Panc1 (cell line): ENCODE measurements at regions not wholly inside any gene's neighbourhood (a gene's known extent, or its start where the extent isn't known, plus 50 kb on each side); places are given as distances from the start of the nearest gene placed in this dataset.

Experiments used
- ATAC-seq: fragments of 200-7000 bp; cut with Tn5 transposase; 2 replicates; pipeline ENCODE4 v1.9.1; 2020; ENCODE audit warnings: mild to moderate bottlenecking, moderate library complexity
- BruUV-seq: library from RNA; stranded (reverse); fragments of 400-500 nt; replicated peaks from 2 replicates; lab custom pipeline; 2021; lab: Mats Ljungman, UMichigan
- CTCF ChIA-PET: fragments of 300-600 bp; sonication (Branson Sonifier 250); formaldehyde crosslinking; loops from one replicate; lab custom pipeline; 2022; ENCODE audit warnings: antibody characterized with exemption; lab: Charles Lee
- POLR2A ChIA-PET: fragments of 300-600 bp; sonication (Branson Sonifier 250); formaldehyde crosslinking; loops from one replicate; lab custom pipeline; 2022; ENCODE audit warnings: antibody characterized with exemption; lab: Charles Lee
- DNase-seq: peaks from one replicate; pipeline ENCODE4 v3.0.0-alpha.2; 2010; ENCODE audit warnings: low read depth, low spot score
- H3K27ac ChIP-seq: 2 replicates; pipeline ENCODE4 v1.5.1; 2011; ENCODE audit warnings: mild to moderate bottlenecking, low read length, inconsistent platforms
- H3K27me3 ChIP-seq: fragments of 200-500 bp; sonication (Bioruptor generic); 2 replicates; pipeline ENCODE4 v1.6.0; 2014; ENCODE audit warnings: low read length, inconsistent platforms; ENCODE audit not compliant: control insufficient read depth, insufficient read depth
- H3K36me3 ChIP-seq: fragments of 200-500 bp; sonication (Bioruptor generic); 2 replicates; pipeline ENCODE4 v1.5.1; 2014; ENCODE audit warnings: inconsistent platforms, mild to moderate bottlenecking, low read length, moderate library complexity; ENCODE audit not compliant: control insufficient read depth, insufficient read depth
- H3K4me1 ChIP-seq: 2 replicates; pipeline ENCODE4 v1.5.1; 2011; ENCODE audit warnings: inconsistent platforms, mild to moderate bottlenecking, low read length, moderate library complexity; ENCODE audit not compliant: control insufficient read depth, insufficient read depth
- H3K4me3 ChIP-seq, 2 experiments: 2 replicates each; pipeline ENCODE4 v1.5.1; 2011 to 2012; ENCODE audit warnings: low read depth in 2 of 2, low read length in 2 of 2, mild to moderate bottlenecking in 2 of 2, inconsistent platforms in 1 of 2, moderate library complexity in 1 of 2
- H3K9me3 ChIP-seq: fragments of 200-500 bp; sonication (Bioruptor generic); 2 replicates; pipeline ENCODE4 v1.5.1; 2014; ENCODE audit warnings: low read depth, mild to moderate bottlenecking, inconsistent platforms, low read length, moderate library complexity; ENCODE audit not compliant: control insufficient read depth, insufficient read depth
- CTCF ChIP-seq: fragments of 450-650 bp; IDR thresholded peaks from 2 replicates; pipeline ENCODE4 v1.5.1; 2017; ENCODE audit warnings: mild to moderate bottlenecking
- POLR2AphosphoS5 ChIP-seq: IDR thresholded peaks from 2 replicates; pipeline ENCODE4 v1.6.1; 2012; ENCODE audit warnings: mild to moderate bottlenecking, low read depth, low read length, moderate library complexity
- REST ChIP-seq, 2 experiments: IDR thresholded peaks; 2 replicates each; pipeline ENCODE4 v1.6.1; 2011 to 2012; ENCODE audit warnings: low read depth in 2 of 2, control low read depth in 1 of 2, low read length in 1 of 2, mild to moderate bottlenecking in 1 of 2, moderate library complexity in 1 of 2; ENCODE audit not compliant: insufficient read depth in 1 of 2
- SIN3A ChIP-seq: IDR thresholded peaks from 2 replicates; pipeline ENCODE4 v1.6.1; 2012; ENCODE audit warnings: low read depth, mild to moderate bottlenecking, low read length, moderate library complexity, borderline replicate concordance; ENCODE audit not compliant: insufficient read depth
- TCF7L2 ChIP-seq: IDR thresholded peaks from 2 replicates; pipeline ENCODE4 v1.6.1; 2011; ENCODE audit warnings: mild to moderate bottlenecking, low read depth, low read length, inconsistent platforms
- in situ Hi-C: cut with HindIII; loops from 2 replicates; pipeline ENCODE4 v1.10.0; 2016; ENCODE audit warnings: low sequenced_read_pairs, low pct_unique_long_range_greater_than_20kb
- intact Hi-C: fragments of 100-400 bp; cut with micrococcal nuclease; formaldehyde crosslinking; loops from one replicate; pipeline ENCODE4 v1.10.0; 2022; ENCODE audit not compliant: unreplicated experiment

DNA sequence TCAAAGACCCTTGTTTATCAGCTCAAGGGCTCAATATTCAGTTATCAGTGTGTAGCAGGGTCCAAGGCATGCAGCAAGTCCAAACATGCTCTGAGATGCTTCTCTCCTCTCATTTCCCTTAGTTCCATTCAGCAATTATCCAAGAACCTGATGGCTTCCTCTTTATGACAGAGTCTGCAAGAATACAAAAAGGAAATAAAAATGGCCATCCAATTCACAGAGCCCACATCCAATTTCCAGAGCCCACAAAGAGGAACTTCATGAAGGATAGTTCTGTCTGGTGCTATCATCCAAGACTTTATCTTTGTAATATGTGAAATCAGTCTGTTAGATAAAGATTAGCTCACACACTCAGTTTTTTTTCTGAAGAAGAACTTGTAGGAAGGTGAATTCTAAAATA, 217.2 kb downstream of the LACC1 start:
- ATAC-seq, result no peak
- no peak for TF ChIP-seq SIN3A
- no peak for TF ChIP-seq REST (IDR thresholded peaks at IDR 0.05; ENCODE audit: insufficient read depth in 1 of 2, low read depth in 2 of 2, low read length in 1 of 2)
- TF ChIP-seq POLR2AphosphoS5, result no peak
- TF ChIP-seq CTCF, result no peak
- no peak for TF ChIP-seq TCF7L2
- H3K36me3 ChIP-seq, result no peaks in the 10 kb centered on the region
- CTCF ChIA-PET, result no interaction called here
- intact Hi-C loops (no loop called here), in situ Hi-C loops (no loop called here)
- H3K27me3 ChIP-seq, result no peaks in the 10 kb centered on the region
- no peaks in the 10 kb centered on the region for H3K4me1 ChIP-seq
- H3K9me3 ChIP-seq, result peaks cover 2% of the 10 kb centered on the region; the same call in 1 of the 2 replicates
- H3K4me3 ChIP-seq, result no peak overlapping the region
- no TSS peak for BruUV-seq
- no peak overlapping the region for H3K27ac ChIP-seq
- no peak for DNase-seq
- POLR2A ChIA-PET, result no interaction called here

DNA sequence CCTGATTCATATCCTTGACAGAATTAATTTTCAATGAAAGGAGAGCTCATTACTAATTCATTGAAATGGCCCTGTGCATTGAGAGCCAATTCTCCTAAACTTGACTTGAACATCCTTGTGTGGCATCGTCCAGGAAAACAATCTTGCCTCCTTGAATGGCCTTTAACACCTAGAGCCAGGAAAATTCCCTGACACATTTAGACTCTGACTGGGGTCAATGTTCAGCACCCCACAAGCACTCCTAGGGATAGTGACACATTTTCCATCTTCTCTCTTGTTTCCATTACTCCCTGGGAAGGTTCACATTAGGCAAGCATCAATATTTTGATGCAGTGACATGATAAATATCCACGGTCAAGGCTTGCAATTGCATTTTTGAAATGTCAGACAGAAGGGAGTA, 218.9 kb downstream of the LACC1 start:
- Histone ChIP-seq H3K9me3 (peaks cover 5% of the 10 kb centered on the region; the same call in 1 of the 2 replicates), H3K27ac (no peak overlapping the region), H3K4me3 (no peak overlapping the region), H3K36me3 (no peaks in the 10 kb centered on the region), H3K4me1 (no peaks in the 10 kb centered on the region), H3K27me3 (no peaks in the 10 kb centered on the region)
- TF ChIP-seq CTCF (no peak), TCF7L2 (no peak), SIN3A (no peak)
- ChIA-PET POLR2A (no interaction called here), CTCF (no interaction called here)
- intact Hi-C loops, result no loop called here
- DNase-seq, result no peak
- ATAC-seq, result no peak
- BruUV-seq, result no TSS peak
- in situ Hi-C loops, result no loop called here
